GM20000 (cell line): ENCODE measurements at regions not wholly inside any gene's neighbourhood (a gene's known extent, or its start where the extent isn't known, plus 50 kb on each side); places are given as distances from the start of the nearest gene placed in this dataset.

Experiments
- DNase-seq: peaks from one replicate; pipeline ENCODE4 v3.0.0; 2012; ENCODE audit warnings: low spot score
- CTCF ChIP-seq: IDR thresholded peaks from 2 replicates; pipeline ENCODE4 v1.5.1; 2012; ENCODE audit warnings: mild to moderate bottlenecking, control low read depth; ENCODE audit errors: extremely low read depth, missing control alignments

GRCh38 chr14:51333901-51334521 is 94.0 kb downstream of the TMX1 start:
- TF ChIP-seq CTCF, result no peak
- no peak for DNase-seq

- no peak for DNase-seq
- TF ChIP-seq CTCF, result no peak
Observed at GRCh38 chr14:51334566-51334965, 94.5 kb downstream of the TMX1 start.

GRCh38 chr14:51335531-51335930 is 95.5 kb downstream of the TMX1 start:
- DNase-seq, result no peak
- TF ChIP-seq CTCF, result no peak

DNA sequence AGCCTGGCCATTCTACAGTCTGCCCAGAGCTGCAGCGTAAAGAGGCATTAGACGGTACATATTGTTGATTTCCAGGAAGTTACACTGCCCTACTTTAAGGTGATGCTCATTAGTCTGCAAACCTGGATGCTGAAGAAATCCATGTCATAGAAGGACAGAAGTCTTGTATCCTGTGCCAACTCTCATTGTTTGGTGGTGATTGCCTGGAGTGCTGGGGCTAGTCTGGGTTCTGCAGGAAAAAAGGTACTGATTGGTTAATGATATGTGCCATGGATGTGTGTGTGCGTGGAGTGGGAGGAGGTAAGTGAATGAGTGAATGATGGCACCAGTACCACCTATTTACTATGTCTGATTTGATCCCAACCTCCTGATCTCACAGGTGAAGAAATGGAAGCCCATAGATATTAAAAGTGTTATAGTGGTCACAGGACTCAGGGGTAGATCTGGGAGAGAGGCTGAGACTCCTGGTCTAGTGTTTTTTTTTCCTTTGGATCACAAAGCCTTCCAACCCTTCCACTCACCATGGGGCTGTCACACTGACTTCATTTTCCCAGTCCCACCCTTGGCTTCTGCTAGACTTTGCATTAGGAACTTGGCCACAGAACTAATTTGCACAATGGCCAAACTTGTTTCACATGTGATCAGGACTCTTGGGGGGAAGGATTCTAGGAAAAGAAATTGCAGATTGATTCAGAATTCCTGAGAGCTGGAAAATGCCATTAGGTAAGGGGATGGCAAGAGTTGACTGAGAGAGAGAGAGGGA is 96.1 kb downstream of the TMX1 start:
- TF ChIP-seq CTCF, result no peak
- no peak for DNase-seq

GRCh38 chr14:51336734-51337133 is 96.7 kb downstream of the TMX1 start:
- no peak for DNase-seq
- TF ChIP-seq CTCF, result no peak

DNA sequence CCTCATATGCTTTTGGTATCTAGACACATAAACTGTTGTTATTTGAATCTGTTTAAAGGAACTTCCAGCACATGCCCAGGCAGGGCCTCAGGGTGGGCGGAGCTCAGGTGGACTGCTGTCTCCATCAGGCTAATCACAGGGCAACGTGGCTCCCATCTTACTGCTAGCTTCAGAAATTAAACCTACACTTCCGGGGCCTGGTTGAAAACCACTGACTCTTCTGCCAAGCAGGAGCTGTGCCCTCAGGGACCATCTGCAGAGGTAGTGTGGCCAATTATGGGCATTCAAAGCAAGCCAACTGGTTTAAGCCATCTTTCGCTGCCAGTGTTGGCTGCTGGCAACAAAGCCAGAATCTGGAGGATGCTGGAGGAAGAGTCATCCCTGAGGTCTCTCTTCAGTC is 97.5 kb downstream of the TMX1 start:
- DNase-seq, result no peak
- no peak for TF ChIP-seq CTCF

DNA sequence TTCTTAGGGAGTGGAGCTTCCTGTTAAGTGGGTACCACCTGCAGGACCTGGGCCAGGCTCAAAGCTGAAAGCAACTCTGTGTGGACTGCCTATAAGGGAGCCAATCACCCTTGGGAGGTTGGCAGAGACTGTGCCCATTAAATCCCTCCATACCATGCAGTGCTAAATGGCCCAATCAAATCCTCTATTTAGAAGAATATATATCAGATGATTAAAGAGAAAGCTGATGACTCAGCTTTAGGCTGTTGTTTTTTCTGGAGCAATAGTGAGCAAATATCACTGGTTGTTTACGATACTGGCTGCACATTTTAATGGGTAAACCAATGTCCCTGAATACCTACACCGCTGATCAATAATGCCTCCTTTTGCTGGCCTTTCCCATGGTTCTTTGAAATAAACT is 101.3 kb downstream of the TMX1 start:
- no peak for TF ChIP-seq CTCF
- DNase-seq, result no peak
